Activated T-cell treated with anti-CD3 and anti-CD28 coated beads for 48 hours (primary cell): ENCODE measurements at regions not wholly inside any gene's neighbourhood (a gene's known extent, or its start where the extent isn't known, plus 50 kb on each side); places are given as distances from the start of the nearest gene placed in this dataset.
A peak's percentile ranks its signal among the peaks of the same experiment; 100 is the strongest.

ENCODE experiments used
- DNase-seq: peaks from one replicate; pipeline ENCODE4 v3.0.0-alpha.2; 2020; ENCODE audit warnings: low read depth

- DNase-seq, result no peak
These were observed 103.3 kb upstream of the NFE2L3 start for GRCh38 chr7:26048663-26049062.

- no peak for DNase-seq
These were observed 102.9 kb upstream of the NFE2L3 start for GRCh38 chr7:26049081-26049480.

DNA sequence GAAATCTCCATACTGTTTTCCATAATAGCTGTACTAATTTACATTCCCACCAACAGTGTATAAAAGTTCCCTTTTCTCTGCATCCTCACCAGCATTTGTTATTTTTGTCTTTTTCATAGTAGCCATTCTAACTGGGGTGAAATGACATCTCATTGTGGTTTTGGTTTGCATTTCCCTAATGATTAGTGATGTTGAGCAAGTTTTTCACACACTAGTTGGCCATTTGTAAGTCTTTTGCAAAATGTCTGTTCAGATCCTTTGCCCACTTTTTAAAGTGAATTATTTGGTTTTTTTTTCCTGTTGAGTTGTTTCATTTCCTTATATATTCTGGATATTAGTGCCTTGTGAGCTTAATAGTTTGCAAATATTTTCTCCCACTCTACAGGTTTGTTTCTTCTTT lies 101.0 kb upstream of the NFE2L3 start:
- DNase-seq, result no peak

- DNase-seq, result no peak
These were observed 99.3 kb upstream of the NFE2L3 start for GRCh38 chr7:26052706-26053105.

DNA sequence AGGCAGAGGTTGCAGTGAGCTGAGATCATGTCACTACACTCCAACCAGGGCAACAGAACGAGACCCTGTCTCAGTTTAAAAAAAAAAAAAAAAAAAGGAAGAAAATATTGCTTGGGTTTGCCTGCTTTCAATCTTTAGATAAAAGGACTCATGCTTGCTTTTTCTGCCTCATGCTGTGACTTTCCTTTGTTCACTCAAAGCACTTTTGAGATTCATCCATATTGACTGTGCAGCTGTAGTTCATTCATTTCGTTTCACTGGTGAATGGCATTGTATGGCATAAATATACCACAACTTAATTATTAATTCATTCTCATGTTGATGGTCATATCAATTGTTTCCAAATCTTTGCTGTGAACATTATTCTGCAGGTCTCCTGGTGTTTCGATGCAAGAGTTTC lies 97.6 kb upstream of the NFE2L3 start:
- DNase-seq, result no peak

- no peak for DNase-seq
These were observed 96.8 kb upstream of the NFE2L3 start for GRCh38 chr7:26055241-26055640.

DNA sequence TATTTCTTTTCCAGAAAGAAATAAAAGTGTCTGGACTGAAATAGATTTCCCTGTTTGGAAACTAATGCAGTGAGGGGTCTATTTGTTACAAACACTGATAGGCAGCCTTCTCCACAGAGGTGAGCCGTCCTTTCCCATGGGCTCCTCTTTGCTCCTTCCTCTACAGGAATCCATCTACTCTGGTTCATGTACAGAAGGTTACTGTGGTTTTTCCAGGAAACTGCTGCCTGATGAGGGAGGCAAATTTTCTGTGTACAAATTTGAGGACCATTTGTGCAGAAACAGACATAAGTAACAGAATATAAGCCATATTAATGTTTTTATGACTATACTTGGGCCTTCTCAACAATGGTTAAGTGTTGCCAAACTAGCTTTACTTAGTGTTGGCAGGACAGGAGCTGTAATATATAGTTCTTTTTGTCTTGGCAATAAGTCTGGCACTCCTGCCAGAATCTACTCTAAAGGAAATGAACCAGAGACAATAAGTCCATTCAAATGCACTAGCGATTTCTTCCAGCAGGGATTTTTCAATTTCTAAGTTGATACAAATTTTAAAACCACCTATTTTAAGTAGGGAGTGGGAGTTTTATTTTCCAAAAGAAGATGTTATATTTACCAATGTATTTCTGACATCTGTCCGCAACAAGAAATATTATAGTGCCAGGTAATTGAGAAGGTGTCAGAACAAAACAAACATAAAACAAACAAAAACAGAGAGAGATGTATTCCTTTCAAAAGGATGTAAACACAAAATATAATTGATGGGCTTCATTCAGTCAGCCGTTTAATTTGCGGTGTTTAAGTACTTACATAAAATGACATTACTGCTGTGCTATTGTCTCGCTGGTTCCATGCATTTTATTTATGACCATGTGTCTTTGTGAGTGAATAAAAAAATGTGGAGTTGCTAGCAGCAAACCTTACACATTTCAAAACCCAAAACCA lies 91.0 kb upstream of the NFE2L3 start:
- DNase-seq, result no peak

GRCh38 chr7:26061678-26062603 lies 90.1 kb upstream of the NFE2L3 start:
- peak; percentile 57 for DNase-seq

GRCh38 chr7:26065652-26066051 lies 86.3 kb upstream of the NFE2L3 start:
- DNase-seq, result no peak

GRCh38 chr7:26066736-26067135 lies 85.3 kb upstream of the NFE2L3 start:
- DNase-seq, result no peak

DNA sequence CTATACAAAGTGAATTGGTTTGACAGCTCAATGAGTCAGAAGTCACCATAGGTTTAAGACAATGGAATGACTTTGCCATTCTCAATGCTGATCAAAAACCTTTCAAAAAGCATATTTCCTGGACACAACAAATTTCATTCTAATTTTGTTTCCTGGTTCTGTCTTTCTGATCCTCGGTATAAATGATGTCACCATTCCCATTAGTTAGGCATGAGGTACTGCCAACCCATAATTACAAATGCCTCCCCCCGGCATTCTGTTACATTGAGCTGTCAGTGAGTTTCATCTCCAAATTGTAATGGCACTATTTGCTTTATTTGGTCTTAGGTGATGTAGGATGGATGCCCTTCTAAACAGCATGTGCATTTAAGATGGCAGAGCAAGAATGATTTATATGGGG lies 81.7 kb upstream of the NFE2L3 start:
- DNase-seq, result no peak

GRCh38 chr7:26071622-26072456 lies 80.2 kb upstream of the NFE2L3 start:
- no peak for DNase-seq

- no peak for DNase-seq
These were observed 79.0 kb upstream of the NFE2L3 start for GRCh38 chr7:26073041-26073440.

GRCh38 chr7:26074919-26075318 lies 77.1 kb upstream of the NFE2L3 start:
- DNase-seq, result no peak

DNA sequence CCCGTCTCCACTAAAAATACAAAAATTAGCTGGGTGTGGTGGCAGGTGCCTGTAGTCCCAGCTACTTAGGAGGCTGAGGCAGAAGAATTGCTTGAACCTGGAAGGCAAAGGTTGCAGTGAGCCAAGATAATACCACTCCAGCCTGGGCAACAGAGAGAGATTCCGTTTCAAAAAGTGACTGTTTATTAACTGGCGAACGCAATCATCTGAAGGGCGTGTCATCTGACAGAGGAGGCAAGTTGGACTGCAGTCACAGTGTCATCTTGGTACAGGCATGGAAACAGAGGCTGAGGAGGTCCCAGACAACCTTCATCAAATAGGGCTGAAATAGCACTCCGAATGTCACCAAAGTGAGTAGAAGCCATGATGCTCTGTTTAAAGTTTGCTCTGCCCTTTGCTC lies 75.3 kb upstream of the NFE2L3 start:
- no peak for DNase-seq

DNA sequence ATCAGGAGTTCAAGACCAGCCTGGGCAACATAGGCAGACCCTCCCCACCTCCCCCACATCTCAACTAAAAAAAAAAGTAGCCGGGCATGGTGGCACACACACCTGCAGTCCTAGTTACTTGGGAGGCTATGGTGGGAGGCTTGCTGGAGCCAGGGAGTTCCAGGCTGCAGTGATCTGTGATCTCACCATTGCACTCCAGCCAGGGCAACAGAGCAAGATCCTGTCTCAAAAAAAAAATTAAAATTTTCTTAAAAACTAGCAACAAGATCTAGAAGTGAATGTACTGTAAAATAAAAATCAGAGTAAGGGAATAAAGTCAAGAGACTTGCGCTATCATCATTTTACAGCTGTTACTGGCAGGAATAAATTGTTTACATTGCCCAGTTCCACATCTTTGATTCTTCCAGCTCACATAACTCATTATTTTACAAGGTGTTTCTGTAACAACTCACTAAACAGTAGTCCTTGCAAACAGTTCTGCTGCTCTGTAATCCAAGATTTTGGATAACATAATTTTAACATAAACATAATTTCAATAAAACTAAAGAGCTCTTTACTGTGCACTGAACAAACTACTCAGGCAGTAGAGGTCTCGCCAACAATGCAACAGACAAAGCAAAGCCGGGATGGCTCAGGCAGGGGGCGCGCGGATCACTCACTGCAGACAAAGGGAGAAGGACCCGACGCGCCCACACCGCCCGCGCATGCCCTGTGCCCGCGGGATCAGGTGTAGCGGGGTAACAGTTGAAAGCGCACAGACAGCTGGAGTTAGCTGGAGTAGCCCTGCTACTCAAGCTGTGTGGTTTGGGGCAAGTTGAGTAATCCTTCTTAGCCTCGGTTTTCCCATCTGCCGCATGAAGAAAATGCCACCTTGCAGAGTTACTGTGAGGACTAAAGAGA lies 73.3 kb upstream of the NFE2L3 start:
- DNase-seq, result peak; percentile 75

GRCh38 chr7:26081638-26082037 lies 70.4 kb upstream of the NFE2L3 start:
- DNase-seq, result no peak

- DNase-seq, result no peak
These were observed 68.9 kb upstream of the NFE2L3 start for GRCh38 chr7:26083113-26083512.

DNA sequence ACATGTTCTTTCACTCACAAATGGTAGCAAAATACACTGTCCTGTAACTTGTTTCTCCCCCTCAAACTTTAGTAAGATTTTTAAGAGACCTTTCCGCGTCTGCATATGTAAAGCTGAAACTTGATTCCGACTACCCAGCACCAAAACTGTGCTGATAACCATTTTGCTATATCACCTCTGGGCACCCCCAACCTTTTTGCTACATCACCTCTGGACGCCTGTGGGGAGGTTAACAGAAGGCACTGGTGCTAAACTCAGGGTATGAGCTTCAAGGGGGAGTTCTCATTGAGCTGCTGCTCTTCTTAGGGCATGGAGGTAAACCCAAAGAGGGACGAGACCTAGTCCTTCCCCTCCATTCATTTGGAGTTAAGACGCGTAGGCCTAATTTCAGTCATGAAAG lies 67.6 kb upstream of the NFE2L3 start:
- no peak for DNase-seq

DNA sequence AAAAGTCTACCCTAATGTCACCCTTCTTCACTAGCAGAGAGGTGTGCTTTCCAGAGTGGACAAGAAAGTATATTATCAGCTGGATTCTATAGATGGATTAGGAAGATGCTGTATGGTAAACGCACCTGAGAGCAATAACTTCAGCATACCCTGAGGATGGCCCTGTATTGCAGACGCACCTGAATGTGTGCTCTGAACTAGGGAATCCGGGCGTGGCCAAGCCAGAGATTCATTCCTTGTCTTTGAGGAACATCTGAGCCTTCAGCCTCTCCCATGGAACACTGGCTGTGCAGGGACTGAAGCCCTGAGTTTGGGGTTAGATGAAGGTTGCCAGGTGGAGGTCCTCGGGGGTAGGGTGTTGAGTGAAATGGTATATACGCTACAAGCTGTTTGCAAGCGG lies 66.2 kb upstream of the NFE2L3 start:
- no peak for DNase-seq
